Calu3 (cell line): ENCODE measurements at regions not wholly inside any gene's neighbourhood (a gene's known extent, or its start where the extent isn't known, plus 50 kb on each side); places are given as distances from the start of the nearest gene placed in this dataset.

Experiments used
- BruUV-seq: library from RNA; stranded (reverse); fragments of 400-500 nt; replicated peaks from 2 replicates; lab custom pipeline; 2021; lab: Mats Ljungman, UMichigan
- CTCF ChIA-PET: fragments of 300-600 bp; sonication (Branson Sonifier 250); formaldehyde crosslinking; loops from one replicate; lab custom pipeline; 2022; ENCODE audit warnings: antibody characterized with exemption; lab: Charles Lee
- DNase-seq: peaks from one replicate; pipeline ENCODE4 v3.0.0; 2022
- H3K27ac Mint-ChIP-seq: one replicate; pipeline ENCODE4 v1.8.0; 2022; ENCODE audit warnings: mixed read lengths; ENCODE audit not compliant: unreplicated experiment
- H3K27me3 Mint-ChIP-seq: one replicate; pipeline ENCODE4 v1.8.0; 2022; ENCODE audit warnings: mixed read lengths; ENCODE audit not compliant: unreplicated experiment
- H3K36me3 Mint-ChIP-seq: one replicate; pipeline ENCODE4 v1.8.0; 2022; ENCODE audit warnings: mild to moderate bottlenecking, moderate library complexity, mixed read lengths; ENCODE audit not compliant: insufficient read depth, unreplicated experiment
- H3K4me1 Mint-ChIP-seq: one replicate; pipeline ENCODE4 v1.8.0; 2022; ENCODE audit warnings: mild to moderate bottlenecking, low read depth, mixed read lengths; ENCODE audit not compliant: unreplicated experiment
- H3K4me3 Mint-ChIP-seq: one replicate; pipeline ENCODE4 v1.8.0; 2022; ENCODE audit warnings: mild to moderate bottlenecking, low read depth, moderate library complexity, mixed read lengths; ENCODE audit not compliant: unreplicated experiment
- H3K9me3 Mint-ChIP-seq: one replicate; pipeline ENCODE4 v1.8.0; 2022; ENCODE audit warnings: low read depth, mixed read lengths; ENCODE audit not compliant: unreplicated experiment
- CTCF ChIP-seq: fragments of 200-600 bp; IDR thresholded peaks from one replicate; pipeline ENCODE4 v1.8.0; 2022; ENCODE audit warnings: antibody characterized with exemption; ENCODE audit not compliant: unreplicated experiment
- intact Hi-C: fragments of 100-400 bp; cut with micrococcal nuclease; formaldehyde crosslinking; loops from one replicate; pipeline ENCODE4 v1.10.0; 2022; ENCODE audit not compliant: unreplicated experiment

GRCh38 chr12:88889326-88890110 lies 309.2 kb upstream of the KITLG start:
- TF ChIP-seq CTCF, result no peak
- Mint-ChIP-seq H3K4me3 (no peak overlapping the region), H3K36me3 (no peaks in the 10 kb centered on the region), H3K4me1 (peaks cover 10% of the 10 kb centered on the region), H3K9me3 (peaks cover 4% of the 10 kb centered on the region), H3K27me3 (no peaks in the 10 kb centered on the region), H3K27ac (no peak overlapping the region)
- intact Hi-C loops, result no loop called here
- no TSS peak for BruUV-seq
- CTCF ChIA-PET, result no interaction called here
- no peak for DNase-seq

DNA sequence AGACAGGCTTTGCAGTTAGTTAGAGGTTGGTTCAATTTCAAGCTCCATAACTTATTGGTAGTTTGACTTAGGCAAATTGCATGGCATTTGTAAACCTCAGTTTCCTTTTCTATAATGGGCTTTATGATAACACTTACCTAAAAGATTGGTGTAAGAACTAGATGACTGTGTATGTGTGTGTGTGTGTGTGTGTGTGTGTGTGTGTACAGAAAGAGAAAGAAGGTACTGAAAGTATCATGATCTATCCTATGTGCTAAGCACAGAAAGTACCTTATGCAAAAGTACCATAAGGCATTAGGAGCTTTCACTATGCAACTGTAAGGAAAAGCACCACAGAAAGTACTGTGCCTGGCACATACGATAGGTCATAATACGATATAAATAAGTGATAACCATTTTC lies 304.3 kb upstream of the KITLG start:
- intact Hi-C loops, result no loop called here
- peaks cover 10% of the 10 kb centered on the region for H3K4me1 Mint-ChIP-seq
- H3K4me3 Mint-ChIP-seq, result no peak overlapping the region
- H3K27me3 Mint-ChIP-seq, result no peaks in the 10 kb centered on the region
- TF ChIP-seq CTCF, result no peak
- H3K9me3 Mint-ChIP-seq, result no peaks in the 10 kb centered on the region
- no peak for DNase-seq
- H3K36me3 Mint-ChIP-seq, result no peaks in the 10 kb centered on the region
- no peak overlapping the region for H3K27ac Mint-ChIP-seq
- BruUV-seq, result no TSS peak
- CTCF ChIA-PET, result interaction anchor here (0.6 kb wide), 1 partner anchor 539 kb away, joined by 5 read pairs; no protein-coding TSS in a partner anchor

- Mint-ChIP-seq H3K27me3 (no peaks in the 10 kb centered on the region), H3K27ac (no peak overlapping the region), H3K4me3 (no peak overlapping the region), H3K9me3 (no peaks in the 10 kb centered on the region), H3K4me1 (peaks cover 10% of the 10 kb centered on the region), H3K36me3 (no peaks in the 10 kb centered on the region)
- no peak for TF ChIP-seq CTCF
- intact Hi-C loops, result no loop called here
- no peak for DNase-seq
- BruUV-seq, result no TSS peak
- CTCF ChIA-PET, result no interaction called here
These were observed 302.4 kb upstream of the KITLG start for GRCh38 chr12:88882662-88883061.

GRCh38 chr12:88880051-88880450 lies 299.8 kb upstream of the KITLG start:
- H3K4me3 Mint-ChIP-seq, result no peak overlapping the region
- no peak for DNase-seq
- no peak overlapping the region for H3K27ac Mint-ChIP-seq
- H3K9me3 Mint-ChIP-seq, result peaks cover 2% of the 10 kb centered on the region
- BruUV-seq, result no TSS peak
- H3K36me3 Mint-ChIP-seq, result no peaks in the 10 kb centered on the region
- no peaks in the 10 kb centered on the region for H3K27me3 Mint-ChIP-seq
- no peak for TF ChIP-seq CTCF
- CTCF ChIA-PET, result no interaction called here
- intact Hi-C loops, result no loop called here
- peaks cover 5% of the 10 kb centered on the region for H3K4me1 Mint-ChIP-seq
